IMR-90 (cell line): ENCODE measurements at regions not wholly inside any gene's neighbourhood (a gene's known extent, or its start where the extent isn't known, plus 50 kb on each side); places are given as distances from the start of the nearest gene placed in this dataset.

Experiments used
- ATAC-seq: fragments of 200-7000 bp; cut with Tn5 transposase; 2 replicates; pipeline ENCODE4 v1.9.1; 2020; ENCODE audit warnings: low read depth, mild to moderate bottlenecking, moderate library complexity
- BruUV-seq: library from RNA; stranded (reverse); fragments of 400-500 nt; replicated peaks from 2 replicates; lab custom pipeline; 2021; lab: Mats Ljungman, UMichigan
- CTCF ChIA-PET: fragments of 300-600 bp; formaldehyde crosslinking; extraction: SDS; loops from one replicate; lab custom pipeline; 2021; ENCODE audit warnings: antibody characterized with exemption; lab: Yijun Ruan, JAX
- POLR2A ChIA-PET: fragments of 300-600 bp; sonication (Branson Sonifier 250); formaldehyde crosslinking; loops from one replicate; lab custom pipeline; 2022; ENCODE audit warnings: antibody characterized with exemption; ENCODE audit not compliant: unreplicated experiment; lab: Charles Lee
- DNase-seq: peaks from one replicate; pipeline ENCODE4 v3.0.0; 2013
- H2AFZ ChIP-seq: replicated peaks from 2 replicates; pipeline ENCODE3; 2013; ENCODE audit warnings: low read length, mild to moderate bottlenecking; ENCODE audit not compliant: poor library complexity
- H2AK5ac ChIP-seq: 2 replicates; pipeline ENCODE4 v1.6.1; 2013; ENCODE audit warnings: low read depth, low read length, inconsistent platforms
- H2AK9ac ChIP-seq: replicated peaks from 2 replicates; pipeline ENCODE3; 2013; ENCODE audit warnings: mild to moderate bottlenecking, low read depth, low read length, moderate library complexity; ENCODE audit not compliant: poor library complexity
- H2BK120ac ChIP-seq: 2 replicates; pipeline ENCODE4 v1.6.1; 2013; ENCODE audit warnings: low read depth, low read length, inconsistent platforms
- H2BK15ac ChIP-seq: 3 replicates; pipeline ENCODE4 v1.6.1; 2013; ENCODE audit warnings: low read depth, low read length, inconsistent platforms
- H2BK20ac ChIP-seq: 2 replicates; pipeline ENCODE4 v1.6.1; 2013; ENCODE audit warnings: low read depth, mild to moderate bottlenecking, inconsistent platforms, low read length, moderate library complexity
- H2BK5ac ChIP-seq: 2 replicates; pipeline ENCODE4 v1.6.1; 2013; ENCODE audit warnings: mild to moderate bottlenecking, low read depth, low read length, inconsistent platforms; ENCODE audit not compliant: poor library complexity, severe bottlenecking
- H3K14ac ChIP-seq: replicated peaks from 2 replicates; pipeline ENCODE4 v1.6.1; 2013; ENCODE audit warnings: low read depth, low read length, inconsistent platforms
- H3K18ac ChIP-seq: 2 replicates; pipeline ENCODE4 v1.6.1; 2013; ENCODE audit warnings: low read depth, low read length, control low read depth
- H3K23ac ChIP-seq: 2 replicates; pipeline ENCODE4 v1.6.1; 2013; ENCODE audit warnings: low read depth, low read length, inconsistent platforms
- H3K27ac ChIP-seq: 2 replicates; pipeline ENCODE4 v1.5.1; 2013; ENCODE audit warnings: mild to moderate bottlenecking, control low read depth, low read length; ENCODE audit not compliant: insufficient read depth
- H3K27me3 ChIP-seq: 2 replicates; pipeline ENCODE4 v1.6.1; 2013; ENCODE audit warnings: low read length; ENCODE audit not compliant: control insufficient read depth, insufficient read depth
- H3K36me3 ChIP-seq: 2 replicates; pipeline ENCODE4 v1.6.1; 2013; ENCODE audit warnings: low read length, mixed read lengths; ENCODE audit not compliant: control insufficient read depth, insufficient read depth
- H3K4ac ChIP-seq: 2 replicates; pipeline ENCODE4 v1.6.1; 2013; ENCODE audit warnings: low read depth, low read length, inconsistent platforms
- H3K4me1 ChIP-seq: 2 replicates; pipeline ENCODE4 v1.6.1; 2013; ENCODE audit warnings: low read length, mixed read lengths; ENCODE audit not compliant: control insufficient read depth, insufficient read depth
- H3K4me2 ChIP-seq: 2 replicates; pipeline ENCODE4 v1.6.1; 2013; ENCODE audit warnings: low read depth, mild to moderate bottlenecking, control low read depth, low read length, moderate library complexity
- H3K4me3 ChIP-seq: 2 replicates; pipeline ENCODE4 v1.5.1; 2013; ENCODE audit warnings: low read depth, mild to moderate bottlenecking, control low read depth, low read length, moderate library complexity; ENCODE audit not compliant: insufficient read depth
- H3K56ac ChIP-seq: 2 replicates; pipeline ENCODE4 v1.6.1; 2013; ENCODE audit warnings: low read length, inconsistent platforms; ENCODE audit not compliant: insufficient read depth; ENCODE audit errors: extremely low read depth
- H3K79me1 ChIP-seq, 2 experiments: 2 replicates each; pipeline ENCODE4 v1.6.1; 2013; ENCODE audit warnings: low read length in 2 of 2, inconsistent platforms in 1 of 2, low read depth in 1 of 2
- H3K9ac ChIP-seq: 2 replicates; pipeline ENCODE4 v1.6.1; 2013; ENCODE audit warnings: low read depth, low read length, control low read depth
- H3K9me1 ChIP-seq: 2 replicates; pipeline ENCODE4 v1.6.1; 2013; ENCODE audit warnings: low read length, inconsistent platforms; ENCODE audit not compliant: insufficient read depth
- H3K9me3 ChIP-seq: 2 replicates; pipeline ENCODE4 v1.6.1; 2013; ENCODE audit warnings: low read length; ENCODE audit not compliant: control insufficient read depth, insufficient read depth
- H4K20me1 ChIP-seq: 2 replicates; pipeline ENCODE4 v1.6.1; 2013; ENCODE audit warnings: low read length, inconsistent platforms; ENCODE audit not compliant: insufficient read depth
- H4K5ac ChIP-seq: 2 replicates; pipeline ENCODE4 v1.6.1; 2013; ENCODE audit warnings: mild to moderate bottlenecking, low read depth, low read length, control low read depth
- H4K8ac ChIP-seq, 2 experiments: 2 replicates each; pipeline ENCODE4 v1.6.1; 2013; ENCODE audit warnings: low read depth in 2 of 2, low read length in 2 of 2, control low read depth in 1 of 2, inconsistent platforms in 1 of 2
- H4K91ac ChIP-seq: 2 replicates; pipeline ENCODE4 v1.6.1; 2013; ENCODE audit warnings: low read depth, low read length, inconsistent platforms; ENCODE audit not compliant: insufficient read depth
- CEBPB ChIP-seq: IDR thresholded peaks from 2 replicates; pipeline ENCODE4 v1.6.1; 2012; ENCODE audit warnings: low read depth, low read length, improper control_type of control experiment
- ELK1 ChIP-seq: fragments of 150-350 bp; IDR thresholded peaks from 2 replicates; pipeline ENCODE4 v1.6.1; 2016; ENCODE audit warnings: low read depth, mild to moderate bottlenecking, low read length, moderate library complexity, borderline replicate concordance
- FOS ChIP-seq: fragments of 150-350 bp; IDR thresholded peaks from 2 replicates; pipeline ENCODE4 v1.6.1; 2016; ENCODE audit warnings: low read depth, low read length
- MAFK ChIP-seq: IDR thresholded peaks from 2 replicates; pipeline ENCODE4 v1.6.1; 2012; ENCODE audit warnings: low read depth, low read length, improper control_type of control experiment
- MAZ ChIP-seq: IDR thresholded peaks from 2 replicates; pipeline ENCODE4 v1.6.1; 2012; ENCODE audit warnings: low read depth, mild to moderate bottlenecking, low read length, improper control_type of control experiment, moderate library complexity, borderline replicate concordance
- MXI1 ChIP-seq: IDR thresholded peaks from 2 replicates; pipeline ENCODE4 v1.6.1; 2012; ENCODE audit warnings: low read depth, mild to moderate bottlenecking, low read length, moderate library complexity, borderline replicate concordance
- NFE2L2 ChIP-seq: fragments of 150-350 bp; IDR thresholded peaks from 2 replicates; pipeline ENCODE4 v1.6.1; 2016; ENCODE audit warnings: low read depth, mild to moderate bottlenecking, low read length
- POLR2A ChIP-seq: IDR thresholded peaks from 2 replicates; pipeline ENCODE4 v1.6.1; 2012; ENCODE audit warnings: mild to moderate bottlenecking, low read depth, low read length
- RCOR1 ChIP-seq: IDR thresholded peaks from 2 replicates; pipeline ENCODE4 v1.6.1; 2012; ENCODE audit warnings: mild to moderate bottlenecking, low read length, improper control_type of control experiment; ENCODE audit not compliant: insufficient replicate concordance
- RFX5 ChIP-seq: IDR thresholded peaks from 2 replicates; pipeline ENCODE4 v1.8.0; 2012; ENCODE audit warnings: low read depth, mild to moderate bottlenecking, low read length, moderate library complexity
- SMC3 ChIP-seq: fragments of 150-350 bp; IDR thresholded peaks from 2 replicates; pipeline ENCODE4 v1.6.1; 2016; ENCODE audit warnings: low read depth, mild to moderate bottlenecking, antibody characterized with exemption, low read length, moderate library complexity
- USF2 ChIP-seq: fragments of 150-350 bp; IDR thresholded peaks from 2 replicates; pipeline ENCODE4 v1.6.1; 2017; ENCODE audit warnings: mild to moderate bottlenecking, antibody characterized with exemption, low read length, low read depth
- WGBS, 2 experiments: methylation state at CpG; one replicate each; pipeline versions ENCODE4 v1.1.5 to v1.1.7; 2013; ENCODE audit warnings: missing lambda C conversion rate in 2 of 2; ENCODE audit not compliant: insufficient read length in 1 of 2; ENCODE audit errors: extremely low coverage in 2 of 2; 5-methylcytosine and 5-hydroxymethylcytosine counted together
- dilution Hi-C: fragments of 300-500 bp; cut with HindIII; formaldehyde crosslinking; loops from one replicate; pipeline ENCODE4 v1.14.3; 2018; ENCODE audit warnings: low sequenced_read_pairs; ENCODE audit not compliant: unreplicated experiment
- in situ Hi-C: fragments of 300-500 bp; cut with MboI; formaldehyde crosslinking; loops from 3 replicates; pipeline ENCODE4 v1.14.3; 2019; ENCODE audit warnings: low sequenced_read_pairs, inconsistent platforms, mixed read lengths
- intact Hi-C: fragments of 100-400 bp; cut with micrococcal nuclease; formaldehyde crosslinking; loops from 2 replicates; pipeline ENCODE4 v1.10.0; 2022

GRCh38 chr11:33540427-33540826, 160.2 kb downstream of the C11orf91 start (continued):
- TF ChIP-seq ELK1: no peak
- TF ChIP-seq POLR2A: no peak
- TF ChIP-seq MAZ: no peak
- no peak for TF ChIP-seq MAFK
- no peak for TF ChIP-seq MXI1

DNA sequence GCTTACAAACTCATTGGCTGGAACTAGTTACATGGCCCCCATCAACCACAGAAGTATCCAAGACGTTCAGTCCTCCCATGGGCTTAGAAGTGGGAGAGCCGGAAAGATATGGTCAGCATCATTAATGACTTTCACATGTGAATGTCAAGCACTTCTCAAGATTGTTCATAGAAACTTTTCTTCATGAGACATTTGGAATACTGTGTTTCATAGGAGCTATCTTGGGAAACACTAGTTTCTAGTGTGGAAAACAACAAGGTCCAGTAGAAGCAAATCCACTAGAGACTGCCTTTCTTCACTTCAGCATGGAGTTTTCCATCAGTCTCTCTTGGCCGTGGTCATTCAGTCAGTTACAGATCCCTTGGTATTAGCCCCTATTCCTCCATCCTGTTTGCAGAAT, 160.9 kb downstream of the C11orf91 start:
- no peak overlapping the region for H3K23ac ChIP-seq
- H4K91ac ChIP-seq: no peak overlapping the region
- peaks cover 0 to 14% of the 10 kb centered on the region in 2 experiments; a peak in 2 of 4 replicates for H3K79me1 ChIP-seq
- H4K8ac ChIP-seq: no peak overlapping the region
- in situ Hi-C loops: no loop called here
- no peak overlapping the region for H4K5ac ChIP-seq
- no peak overlapping the region for H3K56ac ChIP-seq
- peaks cover 5% of the 10 kb centered on the region for H3K9me3 ChIP-seq
- H3K18ac ChIP-seq: no peak overlapping the region
- no peak overlapping the region for H2BK15ac ChIP-seq
- H3K14ac ChIP-seq: no peak overlapping the region
- DNase-seq (no peak), ATAC-seq (no peak)
- H4K20me1 ChIP-seq: no peaks in the 10 kb centered on the region
- BruUV-seq: no TSS peak
- H2AK9ac ChIP-seq: no peak overlapping the region
- no peak overlapping the region for H3K27ac ChIP-seq
- H3K9ac ChIP-seq: no peak overlapping the region
- no peak overlapping the region for H2AFZ ChIP-seq
- no peak overlapping the region for H3K4me3 ChIP-seq
- POLR2A ChIA-PET: no interaction called here
- H3K4me2 ChIP-seq: no peak overlapping the region
- peaks cover 13% of the 10 kb centered on the region; the same call in 1 of the 2 replicates for H3K9me1 ChIP-seq
- CTCF ChIA-PET: no interaction called here
- no peak overlapping the region for H3K4ac ChIP-seq
- intact Hi-C loops: loop anchor here (5.0 kb wide), 2 partner anchors 177 to 288 kb away; no protein-coding TSS in a partner anchor
- dilution Hi-C loops: no loop called here
- H2BK120ac ChIP-seq: no peak overlapping the region
- H2BK5ac ChIP-seq: no peak overlapping the region
- no CpG with 5 or more reads among the region's 3 CpGs for WGBS, 2 experiments
- H3K27me3 ChIP-seq: no peaks in the 10 kb centered on the region
- no peak overlapping the region for H2BK20ac ChIP-seq
- H3K36me3 ChIP-seq: no peaks in the 10 kb centered on the region
- no peak overlapping the region for H2AK5ac ChIP-seq
- H3K4me1 ChIP-seq: no peaks in the 10 kb centered on the region
- TF ChIP-seq RCOR1 (no peak), FOS (no peak), SMC3 (no peak), CEBPB (no peak), ELK1 (no peak), NFE2L2 (no peak), MXI1 (no peak), MAFK (no peak), USF2 (no peak), POLR2A (no peak), RFX5 (no peak)
